ENCODE measurements at regions not wholly inside any gene's neighbourhood (a gene's known extent, or its start where the extent isn't known, plus 50 kb on each side); places are given as distances from the start of the nearest gene placed in this dataset.

DNA sequence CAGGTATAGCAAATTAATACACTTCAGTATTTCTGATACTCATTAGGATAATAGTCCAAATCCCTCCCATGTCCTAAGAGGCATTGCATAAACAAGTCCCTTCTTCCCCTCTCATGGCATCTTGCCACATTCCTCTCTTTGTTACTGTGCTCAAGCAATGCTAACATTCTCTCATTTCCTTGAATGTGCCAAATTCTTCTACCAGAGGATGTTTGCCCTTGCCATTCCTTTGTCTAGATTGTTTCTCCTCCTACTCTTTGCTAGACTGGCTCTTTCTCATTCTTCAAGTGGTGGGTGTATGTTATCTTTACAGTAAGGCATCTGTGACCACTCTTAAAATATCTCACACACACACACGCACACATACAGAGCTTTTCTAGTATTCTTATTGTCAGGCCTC lies 621.0 kb upstream of the CXADR start:
- intact Hi-C loops (cut with micrococcal nuclease): no loop called here
- Mint-ChIP-seq H3K36me3 (ENCODE audit: low read depth) (no peaks in the 10 kb centered on the region), H3K4me1 (ENCODE audit: low read depth) (no peaks in the 10 kb centered on the region), H3K27ac (no peak overlapping the region), H3K4me3 (no peak overlapping the region), H3K27me3 (ENCODE audit: insufficient read depth) (no peaks in the 10 kb centered on the region), H3K9me3 (peaks cover 22% of the 10 kb centered on the region)
- DNase-seq (ENCODE audit: low spot score): no peak

DNA sequence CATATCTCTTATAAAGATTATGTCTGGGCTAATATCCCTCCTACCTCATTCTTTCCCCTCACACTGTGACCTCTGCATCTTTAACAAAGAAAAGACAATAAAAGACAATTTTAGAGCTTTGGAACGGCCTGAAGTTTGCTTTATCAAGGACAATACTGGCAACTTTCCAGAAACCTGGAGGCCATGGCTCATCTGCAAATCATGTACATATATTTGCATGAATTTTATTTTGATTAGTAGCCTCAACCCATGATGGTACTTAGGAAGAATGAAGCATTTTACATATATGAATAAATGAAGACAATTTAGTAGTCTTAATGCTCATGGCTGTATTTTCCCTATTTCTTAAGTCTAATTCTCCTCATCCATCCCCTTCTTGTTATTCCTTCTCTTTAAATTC lies 612.2 kb upstream of the CXADR start:
- no peak for DNase-seq (ENCODE audit: low spot score)
- H3K9me3 Mint-ChIP-seq: peaks cover 24% of the 10 kb centered on the region
- H3K36me3 Mint-ChIP-seq (ENCODE audit: low read depth): no peaks in the 10 kb centered on the region
- intact Hi-C loops (cut with micrococcal nuclease): no loop called here
- no peak overlapping the region for H3K4me3 Mint-ChIP-seq
- no peaks in the 10 kb centered on the region for H3K4me1 Mint-ChIP-seq (ENCODE audit: low read depth)
- H3K27me3 Mint-ChIP-seq (ENCODE audit: insufficient read depth): peaks cover 1% of the 10 kb centered on the region
- H3K27ac Mint-ChIP-seq: no peak overlapping the region

DNA sequence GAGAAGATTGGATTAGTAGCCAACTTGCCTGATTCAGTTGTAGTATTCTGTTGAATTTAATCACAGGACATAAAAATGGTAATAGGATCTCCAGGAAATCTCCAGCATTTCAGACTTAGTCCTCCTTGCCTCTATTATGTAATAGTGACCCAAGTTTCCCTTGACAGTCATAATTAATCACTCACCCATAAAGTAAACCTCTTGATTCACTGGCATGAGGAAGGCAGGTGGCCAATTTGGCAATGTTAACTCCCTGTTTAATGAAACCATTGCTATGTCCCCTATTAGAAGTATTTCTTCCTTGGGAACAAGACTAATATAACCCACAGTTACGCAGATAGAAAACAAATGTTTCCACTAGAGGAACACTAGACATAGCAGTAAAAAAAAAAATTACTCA lies 604.8 kb upstream of the CXADR start:
- Mint-ChIP-seq H3K27ac (no peak overlapping the region), H3K4me1 (ENCODE audit: low read depth) (no peaks in the 10 kb centered on the region), H3K9me3 (peaks cover 31% of the 10 kb centered on the region), H3K4me3 (no peak overlapping the region), H3K36me3 (ENCODE audit: low read depth) (no peaks in the 10 kb centered on the region), H3K27me3 (ENCODE audit: insufficient read depth) (no peaks in the 10 kb centered on the region)
- no peak for DNase-seq (ENCODE audit: low spot score)
- intact Hi-C loops (cut with micrococcal nuclease): no loop called here

DNA sequence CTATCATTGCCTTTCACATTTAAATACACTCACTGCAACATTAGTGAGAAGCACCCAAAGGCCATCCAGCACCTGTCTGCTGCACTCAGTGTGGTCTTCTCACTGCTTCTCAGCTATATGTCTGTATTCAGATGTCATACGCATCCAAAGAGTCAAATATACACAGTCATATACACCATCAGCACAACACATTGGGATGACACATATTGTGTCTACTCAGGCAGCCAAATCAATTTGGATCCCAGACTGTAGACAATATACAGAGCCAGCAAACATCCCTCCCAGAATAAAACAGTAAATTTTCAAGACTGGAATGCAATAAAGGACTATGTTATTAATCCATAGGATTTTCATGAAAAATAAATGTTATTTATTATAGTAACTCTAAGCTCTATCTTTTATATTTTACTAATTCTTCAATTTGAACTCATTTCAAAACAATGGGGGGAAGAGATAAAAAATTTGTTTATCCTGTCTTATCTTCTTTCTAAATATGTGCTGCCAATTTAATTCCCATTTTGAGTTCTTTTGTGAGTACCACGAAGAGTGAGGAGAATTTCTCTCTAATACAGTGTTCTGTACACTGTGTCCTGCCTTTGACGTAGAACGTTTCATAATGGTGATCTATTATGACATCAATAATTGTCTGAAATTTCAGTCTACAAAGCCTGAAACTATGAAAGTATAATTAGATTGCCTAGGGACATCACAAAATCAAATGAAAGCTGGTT lies 602.2 kb upstream of the CXADR start:
- H3K36me3 Mint-ChIP-seq (ENCODE audit: low read depth): no peaks in the 10 kb centered on the region
- H3K4me1 Mint-ChIP-seq (ENCODE audit: low read depth): no peaks in the 10 kb centered on the region
- no peak for DNase-seq (ENCODE audit: low spot score)
- H3K4me3 Mint-ChIP-seq: no peak overlapping the region
- H3K27me3 Mint-ChIP-seq (ENCODE audit: insufficient read depth): no peaks in the 10 kb centered on the region
- peaks cover 38% of the 10 kb centered on the region for H3K9me3 Mint-ChIP-seq
- no peak overlapping the region for H3K27ac Mint-ChIP-seq
- intact Hi-C loops (cut with micrococcal nuclease): no loop called here

DNA sequence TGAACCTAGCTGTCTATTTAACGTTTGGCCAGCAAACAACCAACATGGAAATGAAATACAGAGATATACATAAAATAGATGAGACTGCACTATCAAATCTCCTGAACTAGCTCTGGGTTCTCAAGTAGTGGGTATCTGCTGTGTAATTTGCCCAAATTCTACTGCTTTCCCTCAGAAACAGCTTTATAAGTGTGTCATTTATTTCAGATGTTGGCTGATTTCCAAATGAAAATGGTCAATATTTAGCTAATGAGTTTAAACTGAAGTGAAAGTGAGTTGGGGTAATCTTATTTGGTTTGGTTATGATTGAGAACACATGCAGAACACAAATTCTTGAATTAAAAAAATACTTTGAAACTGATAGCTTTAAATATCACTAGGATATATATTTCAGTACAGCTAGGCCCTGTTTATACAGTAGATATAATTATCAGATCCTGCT lies 601.7 kb upstream of the CXADR start:
- H3K4me3 Mint-ChIP-seq: no peak overlapping the region
- H3K36me3 Mint-ChIP-seq (ENCODE audit: low read depth): no peaks in the 10 kb centered on the region
- H3K9me3 Mint-ChIP-seq: peaks cover 41% of the 10 kb centered on the region
- no peaks in the 10 kb centered on the region for H3K27me3 Mint-ChIP-seq (ENCODE audit: insufficient read depth)
- H3K27ac Mint-ChIP-seq: no peak overlapping the region
- no peak for DNase-seq (ENCODE audit: low spot score)
- intact Hi-C loops (cut with micrococcal nuclease): no loop called here
- H3K4me1 Mint-ChIP-seq (ENCODE audit: low read depth): no peaks in the 10 kb centered on the region

DNA sequence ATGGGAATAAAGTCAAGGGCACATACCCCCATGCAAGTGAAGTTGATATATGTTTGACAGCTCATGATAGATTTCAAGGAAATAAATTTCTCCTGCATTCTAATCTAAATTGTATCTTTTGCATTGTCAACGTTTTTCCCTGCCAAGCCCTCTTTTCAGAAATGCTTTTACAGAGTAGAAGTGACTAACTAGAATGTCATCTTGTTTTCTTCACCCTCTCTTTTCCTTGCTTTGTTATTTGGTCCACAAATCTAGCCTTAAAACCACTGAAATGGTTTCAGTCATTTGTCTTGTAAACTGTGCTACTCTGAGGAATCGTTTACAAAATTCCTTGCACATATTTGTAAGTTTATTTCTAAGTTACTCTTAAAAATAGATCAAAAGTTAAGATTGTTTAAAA lies 600.8 kb upstream of the CXADR start:
- Mint-ChIP-seq H3K9me3 (peaks cover 37% of the 10 kb centered on the region), H3K4me3 (no peak overlapping the region), H3K27me3 (ENCODE audit: insufficient read depth) (no peaks in the 10 kb centered on the region), H3K36me3 (ENCODE audit: low read depth) (no peaks in the 10 kb centered on the region), H3K27ac (no peak overlapping the region), H3K4me1 (ENCODE audit: low read depth) (no peaks in the 10 kb centered on the region)
- no peak for DNase-seq (ENCODE audit: low spot score)
- intact Hi-C loops (cut with micrococcal nuclease): no loop called here

DNA sequence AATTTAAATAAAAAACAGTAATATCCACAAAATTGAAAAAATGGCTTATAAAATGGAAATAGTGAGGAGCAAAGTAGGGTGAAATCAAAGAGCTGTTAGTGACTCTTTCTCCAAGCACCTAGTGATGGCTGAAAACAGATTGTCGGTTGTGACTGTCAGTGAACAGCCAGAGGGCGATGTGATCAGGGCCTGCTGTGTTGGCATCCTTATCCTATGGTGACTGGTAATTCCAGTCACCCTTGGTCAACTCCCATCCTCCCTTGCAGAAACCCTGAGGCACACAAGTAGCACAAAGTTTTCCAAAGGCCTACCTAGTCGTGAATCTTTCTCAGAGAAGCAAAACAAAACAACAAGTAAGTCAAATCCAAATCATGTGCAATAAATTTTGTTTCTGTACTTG lies 599.8 kb upstream of the CXADR start:
- H3K4me1 Mint-ChIP-seq (ENCODE audit: low read depth): no peaks in the 10 kb centered on the region
- H3K4me3 Mint-ChIP-seq: no peak overlapping the region
- H3K36me3 Mint-ChIP-seq (ENCODE audit: low read depth): no peaks in the 10 kb centered on the region
- DNase-seq (ENCODE audit: low spot score): no peak
- H3K9me3 Mint-ChIP-seq: peaks cover 30% of the 10 kb centered on the region
- no peak overlapping the region for H3K27ac Mint-ChIP-seq
- H3K27me3 Mint-ChIP-seq (ENCODE audit: insufficient read depth): no peaks in the 10 kb centered on the region
- intact Hi-C loops (cut with micrococcal nuclease): no loop called here

DNA sequence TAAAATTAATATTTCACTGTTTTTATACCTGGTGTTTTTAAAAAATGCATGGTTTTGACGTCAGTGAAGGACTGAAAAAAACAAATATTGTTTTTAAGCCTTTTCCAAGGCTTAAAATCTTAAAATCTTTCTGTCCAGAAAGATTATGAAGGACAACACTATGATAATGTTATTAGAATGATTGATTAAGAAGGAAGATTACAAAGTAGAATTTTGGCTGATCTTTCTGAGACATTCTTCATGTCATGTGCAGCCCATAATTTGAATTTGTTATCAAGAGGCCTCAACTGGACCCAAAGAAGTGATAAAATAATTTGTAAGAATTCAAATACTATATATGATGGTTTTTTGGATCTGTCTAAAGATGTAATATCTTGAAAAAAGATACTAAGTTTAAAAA lies 584.4 kb upstream of the CXADR start:
- peaks cover 13% of the 10 kb centered on the region for H3K9me3 Mint-ChIP-seq

DNA sequence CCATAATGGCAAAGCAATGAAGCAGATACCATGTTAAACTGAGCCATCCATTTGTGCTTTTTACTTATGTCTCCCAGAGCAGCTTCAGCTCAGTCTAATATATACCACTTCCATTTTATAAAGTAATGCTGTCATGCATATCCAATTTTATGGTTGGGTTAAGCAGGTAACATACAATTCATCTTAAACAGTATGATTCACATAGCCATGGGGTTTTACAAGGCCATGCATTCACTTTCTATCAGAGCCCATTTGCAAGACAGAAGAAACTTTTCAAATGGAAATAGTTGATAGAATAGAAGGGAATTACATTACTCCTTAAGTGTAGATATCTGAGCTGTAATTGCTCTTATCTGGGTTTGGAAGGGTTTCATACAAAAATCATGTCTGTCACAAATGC lies 580.5 kb upstream of the CXADR start:
- Mint-ChIP-seq H3K4me1 (ENCODE audit: low read depth) (no peaks in the 10 kb centered on the region), H3K27me3 (ENCODE audit: insufficient read depth) (no peaks in the 10 kb centered on the region), H3K4me3 (no peak overlapping the region), H3K36me3 (ENCODE audit: low read depth) (no peaks in the 10 kb centered on the region), H3K9me3 (peaks cover 23% of the 10 kb centered on the region), H3K27ac (no peak overlapping the region)
- intact Hi-C loops (cut with micrococcal nuclease): no loop called here
- no peak for DNase-seq (ENCODE audit: low spot score)

More for the DNA sequence above, 584.4 kb upstream of the CXADR start:
- Mint-ChIP-seq H3K27ac (no peak overlapping the region), H3K27me3 (ENCODE audit: insufficient read depth) (no peaks in the 10 kb centered on the region), H3K36me3 (ENCODE audit: low read depth) (no peaks in the 10 kb centered on the region), H3K4me1 (ENCODE audit: low read depth) (no peaks in the 10 kb centered on the region), H3K4me3 (no peak overlapping the region)
- no peak for DNase-seq (ENCODE audit: low spot score)
- intact Hi-C loops (cut with micrococcal nuclease): no loop called here

DNA sequence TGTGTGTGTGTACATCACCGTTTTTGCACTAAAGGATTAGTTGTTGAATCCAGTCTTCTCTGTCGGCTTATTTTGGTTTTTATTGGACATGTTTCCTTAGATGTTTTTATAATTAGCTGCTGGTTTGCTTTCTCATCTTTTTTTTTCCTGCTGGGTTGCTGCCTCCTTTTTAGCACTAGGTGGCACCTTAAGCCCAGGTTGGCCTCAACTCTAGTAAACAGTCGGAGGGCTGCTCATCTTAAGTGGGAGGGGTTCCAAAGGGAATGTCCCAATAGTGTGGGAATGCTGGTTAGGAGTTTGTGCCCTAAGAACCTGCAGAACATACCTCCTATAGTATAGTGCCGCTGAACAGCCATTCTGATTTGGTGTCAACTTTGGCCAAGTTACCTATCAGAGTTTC lies 570.1 kb upstream of the CXADR start:
- Mint-ChIP-seq H3K9me3 (peaks cover 46% of the 10 kb centered on the region), H3K36me3 (ENCODE audit: low read depth) (no peaks in the 10 kb centered on the region), H3K4me3 (no peak overlapping the region), H3K27me3 (ENCODE audit: insufficient read depth) (no peaks in the 10 kb centered on the region), H3K4me1 (ENCODE audit: low read depth) (no peaks in the 10 kb centered on the region), H3K27ac (no peak overlapping the region)
- DNase-seq (ENCODE audit: low spot score): no peak
- intact Hi-C loops (cut with micrococcal nuclease): no loop called here

DNA sequence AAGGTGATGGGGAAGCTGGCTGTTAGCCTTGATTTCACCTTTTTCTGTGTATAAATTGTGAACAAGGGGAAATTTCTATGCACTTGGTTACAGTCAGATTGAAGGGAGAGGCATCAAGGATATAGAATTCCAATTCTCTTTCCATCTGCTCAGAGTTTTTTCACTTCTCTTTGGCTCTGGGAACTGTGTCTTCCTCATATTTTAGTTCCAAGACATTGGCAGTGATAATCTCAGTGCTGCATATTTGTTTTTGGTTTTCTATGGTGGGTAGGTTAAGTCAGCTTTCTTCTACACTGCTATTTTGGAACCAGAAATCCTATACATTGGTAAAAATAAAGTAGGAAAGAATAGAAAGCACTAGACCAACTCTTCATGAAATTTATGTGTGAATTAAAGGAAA lies 569.6 kb upstream of the CXADR start:
- Mint-ChIP-seq H3K36me3 (ENCODE audit: low read depth) (no peaks in the 10 kb centered on the region), H3K4me1 (ENCODE audit: low read depth) (no peaks in the 10 kb centered on the region), H3K27me3 (ENCODE audit: insufficient read depth) (no peaks in the 10 kb centered on the region)

DNA sequence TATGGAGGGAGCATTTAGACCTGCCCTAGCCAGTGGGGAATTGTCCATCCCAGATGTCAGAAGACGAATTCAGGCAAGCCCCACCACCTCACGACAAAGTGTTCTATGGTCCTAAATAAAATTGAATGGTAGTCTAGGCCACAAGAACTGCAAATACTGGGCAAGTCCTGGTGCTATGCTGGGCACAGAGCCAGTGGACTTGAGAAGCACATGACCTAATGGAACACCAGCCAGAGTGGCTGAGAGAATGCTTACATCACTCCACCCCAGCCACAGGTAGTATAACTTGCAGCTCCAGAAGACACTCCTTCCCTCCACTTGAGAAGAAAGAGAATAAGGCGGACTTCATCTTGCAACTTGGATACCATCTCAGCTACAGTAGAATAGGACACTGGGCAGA lies 567.3 kb upstream of the CXADR start:
- Mint-ChIP-seq H3K27me3 (ENCODE audit: insufficient read depth) (no peaks in the 10 kb centered on the region), H3K4me1 (ENCODE audit: low read depth) (no peaks in the 10 kb centered on the region), H3K36me3 (ENCODE audit: low read depth) (no peaks in the 10 kb centered on the region), H3K4me3 (no peak overlapping the region), H3K9me3 (peaks cover 50% of the 10 kb centered on the region), H3K27ac (no peak overlapping the region)
- intact Hi-C loops (cut with micrococcal nuclease): no loop called here
- DNase-seq (ENCODE audit: low spot score): no peak

More for the DNA sequence above, 569.6 kb upstream of the CXADR start:
- Mint-ChIP-seq H3K27ac (no peak overlapping the region), H3K9me3 (peaks cover 44% of the 10 kb centered on the region), H3K4me3 (no peak overlapping the region)
- intact Hi-C loops (cut with micrococcal nuclease): no loop called here
- DNase-seq (ENCODE audit: low spot score): no peak

DNA sequence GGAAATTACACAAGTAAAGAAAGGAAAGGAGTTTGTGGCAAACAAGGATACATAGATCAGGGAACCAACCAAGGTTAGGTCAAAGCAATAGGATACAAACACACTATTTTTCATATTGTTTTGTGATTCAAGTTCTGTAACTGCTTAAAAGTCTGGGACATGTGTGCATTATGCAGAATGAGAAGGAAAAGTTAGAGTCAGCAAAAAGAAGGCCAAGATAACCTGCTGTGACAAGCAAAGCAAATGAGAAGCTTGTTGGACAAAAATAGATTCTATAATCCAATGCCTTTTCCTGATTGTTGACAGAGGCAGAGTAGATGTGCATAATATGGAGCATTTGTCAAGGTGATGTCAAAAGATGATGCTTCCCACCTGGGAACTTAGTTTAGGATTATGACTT lies 556.0 kb upstream of the CXADR start:
- no peak overlapping the region for H3K4me3 Mint-ChIP-seq
- no peaks in the 10 kb centered on the region for H3K27me3 Mint-ChIP-seq (ENCODE audit: insufficient read depth)
- H3K36me3 Mint-ChIP-seq (ENCODE audit: low read depth): no peaks in the 10 kb centered on the region
- H3K9me3 Mint-ChIP-seq: peaks cover 16% of the 10 kb centered on the region
- intact Hi-C loops (cut with micrococcal nuclease): no loop called here
- H3K27ac Mint-ChIP-seq: no peak overlapping the region
- DNase-seq (ENCODE audit: low spot score): no peak
- no peaks in the 10 kb centered on the region for H3K4me1 Mint-ChIP-seq (ENCODE audit: low read depth)

DNA sequence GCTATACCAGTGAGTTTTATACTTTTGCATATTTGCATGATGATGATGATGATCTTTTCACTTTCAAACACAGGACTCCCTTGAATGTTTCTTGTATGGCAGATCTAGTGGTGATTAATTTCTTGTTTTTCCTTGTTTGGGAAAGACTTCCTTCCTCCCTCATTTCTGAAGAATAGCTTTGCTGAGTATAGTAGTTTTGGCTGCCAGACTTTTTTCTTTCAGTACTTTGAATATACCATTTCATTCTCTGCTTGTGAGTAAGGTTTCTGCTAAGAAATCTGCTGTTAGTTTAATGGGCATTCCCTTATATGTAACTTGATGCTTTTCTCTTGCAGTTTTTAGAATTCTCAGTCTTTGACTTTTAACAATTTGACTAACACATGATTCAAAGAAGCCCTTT lies 547.4 kb upstream of the CXADR start:
- Mint-ChIP-seq H3K27ac (no peak overlapping the region), H3K9me3 (peaks cover 31% of the 10 kb centered on the region)
- intact Hi-C loops (cut with micrococcal nuclease): no loop called here

More for the DNA sequence above, 547.4 kb upstream of the CXADR start:
- H3K27me3 Mint-ChIP-seq (ENCODE audit: insufficient read depth): no peaks in the 10 kb centered on the region
- no peak overlapping the region for H3K4me3 Mint-ChIP-seq
- no peak for DNase-seq (ENCODE audit: low spot score)
- H3K36me3 Mint-ChIP-seq (ENCODE audit: low read depth): no peaks in the 10 kb centered on the region
- no peaks in the 10 kb centered on the region for H3K4me1 Mint-ChIP-seq (ENCODE audit: low read depth)

Data from activated T-helper 1 cell treated with anti-CD3 and anti-CD28 coated beads, Interleukin-12 subunit alpha, Interleukin-12 subunit beta, Interleukin-2, Interleukin-4 antibody, amounts not matched to agents 30 ng/mL and 10 ng/mL and 1 ng/mL, durations not matched to agents 14 hours and 24 hours and 36 hours (primary cell).